ENCODE measurements at regions not wholly inside any gene's neighbourhood (a gene's known extent, or its start where the extent isn't known, plus 50 kb on each side); places are given as distances from the start of the nearest gene placed in this dataset.
"Not testable (repeated sequence)": the region's sequence is repeated elsewhere in the genome, so short reads cannot be mapped to it uniquely, and the experiment has no call there.

DNA sequence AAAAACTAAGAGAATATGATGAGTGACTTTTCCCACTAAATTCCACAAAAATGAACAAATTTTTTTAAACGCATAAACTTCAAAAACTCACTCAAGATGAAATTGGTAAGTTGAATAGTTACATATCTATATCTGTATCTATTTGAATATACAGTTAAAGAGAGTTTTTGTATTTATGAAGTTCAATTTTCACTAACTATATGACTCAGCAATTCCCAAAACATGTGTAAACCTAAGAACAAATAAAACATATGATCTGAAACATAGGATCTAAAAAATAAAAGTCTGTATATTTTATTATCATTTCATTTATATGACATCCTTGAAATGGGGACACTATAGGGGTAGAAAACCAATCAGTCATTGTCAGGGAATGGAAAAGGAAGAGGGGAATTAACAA lies 105.7 kb upstream of the SNX7 start:
- DNase-seq (ENCODE audit: extremely low read depth, insufficient read length), result no peak
- Histone ChIP-seq H3K27me3 (replicated peaks; ENCODE audit: control insufficient read depth, insufficient read depth, low read length) (no peaks in the 10 kb centered on the region), H3K36me3 (ENCODE audit: control insufficient read depth, insufficient read depth, low read length) (no peaks in the 10 kb centered on the region), H3K4me3 (replicated peaks; ENCODE audit: low read depth, low read length) (no peak overlapping the region)
- TF ChIP-seq, protein P1, sequence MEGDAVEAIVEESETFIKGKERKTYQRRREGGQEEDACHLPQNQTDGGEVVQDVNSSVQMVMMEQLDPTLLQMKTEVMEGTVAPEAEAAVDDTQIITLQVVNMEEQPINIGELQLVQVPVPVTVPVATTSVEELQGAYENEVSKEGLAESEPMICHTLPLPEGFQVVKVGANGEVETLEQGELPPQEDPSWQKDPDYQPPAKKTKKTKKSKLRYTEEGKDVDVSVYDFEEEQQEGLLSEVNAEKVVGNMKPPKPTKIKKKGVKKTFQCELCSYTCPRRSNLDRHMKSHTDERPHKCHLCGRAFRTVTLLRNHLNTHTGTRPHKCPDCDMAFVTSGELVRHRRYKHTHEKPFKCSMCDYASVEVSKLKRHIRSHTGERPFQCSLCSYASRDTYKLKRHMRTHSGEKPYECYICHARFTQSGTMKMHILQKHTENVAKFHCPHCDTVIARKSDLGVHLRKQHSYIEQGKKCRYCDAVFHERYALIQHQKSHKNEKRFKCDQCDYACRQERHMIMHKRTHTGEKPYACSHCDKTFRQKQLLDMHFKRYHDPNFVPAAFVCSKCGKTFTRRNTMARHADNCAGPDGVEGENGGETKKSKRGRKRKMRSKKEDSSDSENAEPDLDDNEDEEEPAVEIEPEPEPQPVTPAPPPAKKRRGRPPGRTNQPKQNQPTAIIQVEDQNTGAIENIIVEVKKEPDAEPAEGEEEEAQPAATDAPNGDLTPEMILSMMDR (IDR thresholded peaks at IDR 0.05; ENCODE audit: insufficient read depth, low read length, poor library complexity, severe bottlenecking), result no peak

DNA sequence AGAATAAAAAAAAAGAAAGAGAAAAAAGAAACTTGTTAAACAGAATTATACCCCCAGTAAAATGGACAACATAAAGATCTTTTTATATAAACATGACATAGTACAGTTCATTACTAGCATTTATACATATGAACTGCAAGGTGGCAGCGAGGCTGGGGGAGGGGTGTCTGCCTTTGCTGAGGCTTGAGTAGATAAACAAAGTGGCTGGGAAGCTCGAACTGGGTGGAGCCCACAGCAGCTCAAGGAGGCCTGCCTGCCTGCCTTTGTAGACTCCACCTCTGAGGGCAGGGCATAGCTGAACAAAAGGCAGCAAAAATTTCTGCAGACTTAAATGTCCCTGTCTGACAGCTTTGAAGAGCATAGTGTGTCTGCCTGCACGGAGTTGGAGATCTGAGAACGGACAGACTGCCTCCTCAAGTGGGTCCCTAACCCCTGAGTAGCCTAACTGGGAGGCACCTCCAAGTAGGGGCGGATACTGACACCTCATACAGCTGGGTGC lies 108.9 kb upstream of the SNX7 start:
- H3K27me3 ChIP-seq (replicated peaks; ENCODE audit: control insufficient read depth, insufficient read depth, low read length); H3K36me3 ChIP-seq (ENCODE audit: control insufficient read depth, insufficient read depth, low read length); DNase-seq (ENCODE audit: extremely low read depth, insufficient read length); H3K4me3 ChIP-seq (replicated peaks; ENCODE audit: low read depth, low read length): not testable (repeated sequence)

DNA sequence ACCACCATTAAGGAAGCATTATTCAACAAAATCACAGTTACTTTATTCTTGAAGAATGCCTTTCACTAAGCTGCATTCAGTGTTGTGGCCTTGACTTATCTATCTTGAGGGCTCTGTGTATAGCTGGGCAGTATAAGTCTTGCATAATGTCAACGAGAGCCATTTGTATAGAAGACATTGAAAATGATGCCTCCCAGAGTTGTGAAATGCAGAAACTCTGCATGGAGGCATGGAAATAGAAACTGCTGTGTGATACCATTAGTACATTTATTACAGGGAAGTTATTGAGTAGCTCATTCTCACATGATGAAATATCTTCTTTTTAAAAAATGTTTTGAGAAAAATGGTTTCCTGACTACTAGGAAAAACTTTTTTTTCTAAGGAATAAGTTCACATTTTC lies 111.4 kb upstream of the SNX7 start:
- TF ChIP-seq, protein P1 (IDR thresholded peaks at IDR 0.05; ENCODE audit: insufficient read depth, low read length, poor library complexity, severe bottlenecking), result no peak
- no peaks in the 10 kb centered on the region for H3K36me3 ChIP-seq (ENCODE audit: control insufficient read depth, insufficient read depth, low read length)
- no peaks in the 10 kb centered on the region for H3K27me3 ChIP-seq (replicated peaks; ENCODE audit: control insufficient read depth, insufficient read depth, low read length)
- no peak overlapping the region for H3K4me3 ChIP-seq (replicated peaks; ENCODE audit: low read depth, low read length)
- DNase-seq (ENCODE audit: extremely low read depth, insufficient read length), result no peak

DNA sequence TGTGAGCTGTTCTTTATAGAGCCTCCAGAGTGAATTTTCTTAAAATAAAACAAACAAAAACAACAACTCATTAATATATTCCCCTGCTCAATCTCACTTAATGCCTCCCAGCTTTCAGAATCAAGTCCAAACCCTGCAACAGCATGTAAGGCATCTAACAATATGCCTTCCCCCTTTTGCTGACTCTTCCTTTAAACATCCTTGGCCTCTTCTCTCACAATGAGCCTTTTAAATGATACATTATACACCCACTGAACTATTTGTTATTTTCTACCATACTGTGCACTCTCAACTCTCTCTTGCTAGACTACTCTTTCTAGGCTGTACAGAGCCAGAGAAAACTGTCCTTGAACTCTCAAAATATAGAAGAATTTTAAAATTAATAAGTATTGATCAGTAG lies 115.2 kb upstream of the SNX7 start:
- Histone ChIP-seq H3K27me3 (replicated peaks; ENCODE audit: control insufficient read depth, insufficient read depth, low read length) (no peaks in the 10 kb centered on the region), H3K36me3 (ENCODE audit: control insufficient read depth, insufficient read depth, low read length) (no peaks in the 10 kb centered on the region), H3K4me3 (replicated peaks; ENCODE audit: low read depth, low read length) (no peak overlapping the region)
- TF ChIP-seq, protein P1 (IDR thresholded peaks at IDR 0.05; ENCODE audit: insufficient read depth, low read length, poor library complexity, severe bottlenecking), result no peak
- DNase-seq (ENCODE audit: extremely low read depth, insufficient read length), result no peak

DNA sequence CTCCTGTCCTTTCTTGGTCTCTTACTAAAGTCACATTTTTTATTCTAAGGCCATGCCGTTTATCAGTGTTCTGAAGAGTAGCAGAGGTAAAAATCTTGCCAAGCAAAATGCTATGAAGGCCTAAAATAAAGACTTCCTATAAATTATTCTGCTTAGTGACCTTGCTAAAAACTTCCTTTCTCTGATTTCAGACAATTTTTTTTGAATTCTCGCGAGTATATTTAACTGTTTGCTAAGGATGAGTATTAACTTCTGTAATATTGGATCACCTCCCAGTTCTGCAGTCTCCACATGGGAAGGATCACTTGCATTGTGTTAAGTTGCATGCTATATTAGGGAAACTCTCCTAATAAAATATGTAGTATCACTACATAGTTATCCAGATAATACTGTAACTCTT lies 123.4 kb upstream of the SNX7 start:
- TF ChIP-seq, protein P1 (IDR thresholded peaks at IDR 0.05; ENCODE audit: insufficient read depth, low read length, poor library complexity, severe bottlenecking), result no peak
- H3K4me3 ChIP-seq (replicated peaks; ENCODE audit: low read depth, low read length), result no peak overlapping the region
- no peaks in the 10 kb centered on the region for H3K36me3 ChIP-seq (ENCODE audit: control insufficient read depth, insufficient read depth, low read length)
- no peak for DNase-seq (ENCODE audit: extremely low read depth, insufficient read length)
- H3K27me3 ChIP-seq (replicated peaks; ENCODE audit: control insufficient read depth, insufficient read depth, low read length), result no peaks in the 10 kb centered on the region

DNA sequence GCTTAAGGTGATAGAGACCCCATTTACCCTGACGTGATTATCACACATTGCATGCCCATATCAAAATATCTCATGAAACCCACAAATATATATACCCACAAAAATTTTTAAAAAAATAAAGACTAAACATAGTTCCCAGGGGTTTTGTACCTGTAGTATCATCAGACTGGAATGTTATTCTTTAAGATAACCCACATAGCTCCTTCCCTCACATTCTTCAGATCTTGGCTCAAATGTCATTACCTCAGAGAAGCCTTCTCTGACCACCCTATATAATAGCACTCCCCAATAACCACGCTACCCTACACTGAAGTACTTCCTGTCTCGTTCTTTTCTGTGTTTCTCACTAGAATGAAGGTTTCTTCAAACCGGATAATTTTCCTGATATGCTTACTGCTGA lies 138.3 kb upstream of the SNX7 start:
- Histone ChIP-seq H3K4me3 (replicated peaks; ENCODE audit: low read depth, low read length) (no peak overlapping the region), H3K36me3 (ENCODE audit: control insufficient read depth, insufficient read depth, low read length) (no peaks in the 10 kb centered on the region), H3K27me3 (replicated peaks; ENCODE audit: control insufficient read depth, insufficient read depth, low read length) (no peaks in the 10 kb centered on the region)
- TF ChIP-seq, protein P1 (IDR thresholded peaks at IDR 0.05; ENCODE audit: insufficient read depth, low read length, poor library complexity, severe bottlenecking), result no peak
- no peak for DNase-seq (ENCODE audit: extremely low read depth, insufficient read length)
